ENCODE measurements at regions not wholly inside any gene's neighbourhood (a gene's known extent, or its start where the extent isn't known, plus 50 kb on each side); places are given as distances from the start of the nearest gene placed in this dataset.

- H3K4me3 ChIP-seq (replicated peaks; ENCODE audit: low read depth, low read length), result no peak overlapping the region
- TF ChIP-seq CTCF (IDR thresholded peaks at IDR 0.05; ENCODE audit: low read depth, low read length, missing control alignments), result no peak
- no peak for DNase-seq (ENCODE audit: extremely low read depth, low read depth)
Measured at GRCh38 chr12:92253301-92253700, 107.7 kb upstream of the BTG1 start.

- TF ChIP-seq CTCF (IDR thresholded peaks at IDR 0.05; ENCODE audit: low read depth, low read length, missing control alignments), result no peak
Measured at GRCh38 chr12:92248977-92249376, 103.3 kb upstream of the BTG1 start.

GRCh38 chr12:92244036-92244435 is 98.4 kb upstream of the BTG1 start:
- TF ChIP-seq CTCF (IDR thresholded peaks at IDR 0.05; ENCODE audit: low read depth, low read length, missing control alignments), result no peak
- no peak for DNase-seq (ENCODE audit: extremely low read depth, low read depth)
- no peak overlapping the region for H3K4me3 ChIP-seq (replicated peaks; ENCODE audit: low read depth, low read length)

More at GRCh38 chr12:92248977-92249376, 103.3 kb upstream of the BTG1 start:
- DNase-seq (ENCODE audit: extremely low read depth, low read depth), result no peak
- no peak overlapping the region for H3K4me3 ChIP-seq (replicated peaks; ENCODE audit: low read depth, low read length)

GRCh38 chr12:92242907-92243306 is 97.3 kb upstream of the BTG1 start:
- DNase-seq (ENCODE audit: extremely low read depth, low read depth), result no peak
- TF ChIP-seq CTCF (IDR thresholded peaks at IDR 0.05; ENCODE audit: low read depth, low read length, missing control alignments), result no peak
- H3K4me3 ChIP-seq (replicated peaks; ENCODE audit: low read depth, low read length), result no peak overlapping the region

- DNase-seq (ENCODE audit: extremely low read depth, low read depth), result no peak
- H3K4me3 ChIP-seq (replicated peaks; ENCODE audit: low read depth, low read length), result no peak overlapping the region
- TF ChIP-seq CTCF (IDR thresholded peaks at IDR 0.05; ENCODE audit: low read depth, low read length, missing control alignments), result no peak
Measured at GRCh38 chr12:92237762-92238523, 92.3 kb upstream of the BTG1 start.

- no peak overlapping the region for H3K4me3 ChIP-seq (replicated peaks; ENCODE audit: low read depth, low read length)
- no peak for TF ChIP-seq CTCF (IDR thresholded peaks at IDR 0.05; ENCODE audit: low read depth, low read length, missing control alignments)
- DNase-seq (ENCODE audit: extremely low read depth, low read depth), result no peak
Measured at GRCh38 chr12:92237262-92237661, 91.6 kb upstream of the BTG1 start.
